ENCODE measurements at regions not wholly inside any gene's neighbourhood (a gene's known extent, or its start where the extent isn't known, plus 50 kb on each side); places are given as distances from the start of the nearest gene placed in this dataset.

GRCh38 chr17:53907435-53907834 lies 84.7 kb downstream of the KIF2B start:
- Histone ChIP-seq H3K4me1 (no peaks in the 10 kb centered on the region), H3K27ac (no peak overlapping the region), H3K27me3 (no peaks in the 10 kb centered on the region), H3K36me3 (no peaks in the 10 kb centered on the region), H3K4me3 (no peak overlapping the region), H3K9me3 (no peaks in the 10 kb centered on the region)
- intact Hi-C loops (cut with DNase I), result no loop called here
- WGBS (ENCODE audit: insufficient coverage, low coverage, low lambda C conversion rate, missing lambda C conversion rate), result 29% methylated on average over 1 of the region's 1 CpG
- no peak for DNase-seq
- TF ChIP-seq CTCF (IDR thresholded peaks at IDR 0.05) (no peak), POLR2A (IDR thresholded peaks at IDR 0.05) (no peak)
- no peak for ATAC-seq

- H3K27ac ChIP-seq, result no peak overlapping the region
- H3K27me3 ChIP-seq, result no peaks in the 10 kb centered on the region
- DNase-seq (no peak), ATAC-seq (no peak)
- intact Hi-C loops (cut with DNase I), result no loop called here
- H3K4me3 ChIP-seq, result no peak overlapping the region
- no peaks in the 10 kb centered on the region for H3K4me1 ChIP-seq
- TF ChIP-seq CTCF (IDR thresholded peaks at IDR 0.05) (no peak), POLR2A (IDR thresholded peaks at IDR 0.05) (no peak)
- no peaks in the 10 kb centered on the region for H3K9me3 ChIP-seq
- no peaks in the 10 kb centered on the region for H3K36me3 ChIP-seq
- 75% methylated on average over 3 of the region's 3 CpGs for WGBS (ENCODE audit: insufficient coverage, low coverage, low lambda C conversion rate, missing lambda C conversion rate)
These were observed 87.1 kb downstream of the KIF2B start for GRCh38 chr17:53909802-53910201.

GRCh38 chr17:53912117-53912516 lies 89.4 kb downstream of the KIF2B start:
- no peaks in the 10 kb centered on the region for H3K9me3 ChIP-seq
- TF ChIP-seq CTCF (IDR thresholded peaks at IDR 0.05), result no peak
- no peak for TF ChIP-seq POLR2A (IDR thresholded peaks at IDR 0.05)

GRCh38 chr17:53919356-53919755 lies 96.6 kb downstream of the KIF2B start:
- intact Hi-C loops (cut with DNase I), result no loop called here
- no peak overlapping the region for H3K27ac ChIP-seq
- H3K36me3 ChIP-seq, result no peaks in the 10 kb centered on the region
- no peaks in the 10 kb centered on the region for H3K27me3 ChIP-seq
- H3K9me3 ChIP-seq, result no peaks in the 10 kb centered on the region
- TF ChIP-seq POLR2A (IDR thresholded peaks at IDR 0.05) (no peak), CTCF (IDR thresholded peaks at IDR 0.05) (no peak)
- H3K4me1 ChIP-seq, result peaks cover 0 to 6% (median 4%) of the 10 kb centered on the region in 4 donors
- DNase-seq, result no peak
- no peak for ATAC-seq
- no peak overlapping the region for H3K4me3 ChIP-seq
- WGBS (ENCODE audit: insufficient coverage, low coverage, low lambda C conversion rate, missing lambda C conversion rate), result 71% methylated on average over 1 of the region's 1 CpG

More at GRCh38 chr17:53912117-53912516, 89.4 kb downstream of the KIF2B start:
- no peak overlapping the region for H3K27ac ChIP-seq
- no peaks in the 10 kb centered on the region for H3K36me3 ChIP-seq
- H3K4me1 ChIP-seq, result no peaks in the 10 kb centered on the region
- no peak for DNase-seq
- H3K4me3 ChIP-seq, result no peak overlapping the region
- intact Hi-C loops (cut with DNase I), result no loop called here
- WGBS (ENCODE audit: insufficient coverage, low coverage, low lambda C conversion rate, missing lambda C conversion rate), result 29% methylated on average over 1 of the region's 1 CpG
- H3K27me3 ChIP-seq, result no peaks in the 10 kb centered on the region
- ATAC-seq, result peak in 2 of 4 donors; percentile 50 to 88

All from right lobe of liver (tissue), 6 donors.